SK-N-SH (cell line): ENCODE measurements at regions not wholly inside any gene's neighbourhood (a gene's known extent, or its start where the extent isn't known, plus 50 kb on each side); places are given as distances from the start of the nearest gene placed in this dataset.

Experiments
- GATA2 ChIP-seq: sonication (generic); formaldehyde crosslinking; IDR thresholded peaks from 2 replicates; pipeline ENCODE4 v1.5.0; 2020; ENCODE audit warnings: mild to moderate bottlenecking, missing genetic modification reagents
- IRF3 ChIP-seq: fragments of 150-350 bp; IDR thresholded peaks from 2 replicates; pipeline ENCODE4 v1.6.1; 2016; ENCODE audit warnings: mild to moderate bottlenecking, low read depth, low read length
- TCF12 ChIP-seq: IDR thresholded peaks from 2 replicates; pipeline ENCODE4 v1.4.0; 2012
- small RNA-seq, 7 experiments: library from RNA; depleted of rRNA; stranded (forward); fragments of <200 nt; gene quantifications; one replicate each; pipeline ENCODE3, GENCODE V24; 2012

- TF ChIP-seq IRF3: no peak
- TF ChIP-seq TCF12: no peak
- no peak for TF ChIP-seq GATA2 (CRISPR knock-in tag)
Observed at GRCh38 chr5:156274453-156274852, 52.5 kb upstream of the SGCD start (continued).

Small RNAs in the stretch of these regions (small RNA-seq; reads per million reads assigned to genes)
- 0 reads per million in 7 experiments for gene RNA5SP199
